ENCODE measurements at regions not wholly inside any gene's neighbourhood (a gene's known extent, or its start where the extent isn't known, plus 50 kb on each side); places are given as distances from the start of the nearest gene placed in this dataset.

GRCh38 chr13:111008351-111008750, 93.5 kb upstream of the ANKRD10 start:
- DNase-seq (ENCODE audit: low read depth), result no peak
- TF ChIP-seq CTCF (conservative IDR thresholded peaks at IDR 0.05; ENCODE audit: control insufficient read depth, insufficient read depth, low read depth, low read length), result no peak
- no peak overlapping the region for H3K4me3 ChIP-seq (ENCODE audit: control insufficient read depth, low read depth, low read length)

DNA sequence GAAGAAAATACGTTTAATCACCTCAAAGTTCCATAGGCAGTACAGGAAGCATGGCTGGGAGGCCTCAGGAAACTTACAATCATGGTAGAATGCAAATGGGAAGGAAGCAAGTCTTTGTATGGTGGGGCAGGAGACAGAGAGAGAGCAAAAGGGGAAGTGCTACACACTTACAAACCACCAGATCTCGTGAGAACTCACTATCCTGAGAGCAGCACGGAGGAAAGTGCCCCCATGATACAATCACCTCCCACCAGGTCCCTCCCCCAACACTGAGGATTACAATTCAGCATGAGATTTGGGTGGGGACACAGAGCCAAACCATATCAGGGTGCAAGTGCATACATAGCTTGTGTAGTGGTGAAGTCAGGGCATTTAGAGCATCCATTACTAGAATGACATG, 92.3 kb upstream of the ANKRD10 start:
- no peak for TF ChIP-seq CTCF (conservative IDR thresholded peaks at IDR 0.05; ENCODE audit: control insufficient read depth, insufficient read depth, low read depth, low read length)
- DNase-seq (ENCODE audit: low read depth), result no peak
- no peak overlapping the region for H3K4me3 ChIP-seq (ENCODE audit: control insufficient read depth, low read depth, low read length)

GRCh38 chr13:111006506-111007031, 91.7 kb upstream of the ANKRD10 start:
- peak; percentile 88 for DNase-seq (ENCODE audit: low read depth)
- no peak for TF ChIP-seq CTCF (conservative IDR thresholded peaks at IDR 0.05; ENCODE audit: control insufficient read depth, insufficient read depth, low read depth, low read length)
- no peak overlapping the region for H3K4me3 ChIP-seq (ENCODE audit: control insufficient read depth, low read depth, low read length)

GRCh38 chr13:111005808-111006505, 91.1 kb upstream of the ANKRD10 start:
- H3K4me3 ChIP-seq (ENCODE audit: control insufficient read depth, low read depth, low read length), result no peak overlapping the region
- peak; percentile 45 for DNase-seq (ENCODE audit: low read depth)
- TF ChIP-seq CTCF (conservative IDR thresholded peaks at IDR 0.05; ENCODE audit: control insufficient read depth, insufficient read depth, low read depth, low read length), result no peak

DNA sequence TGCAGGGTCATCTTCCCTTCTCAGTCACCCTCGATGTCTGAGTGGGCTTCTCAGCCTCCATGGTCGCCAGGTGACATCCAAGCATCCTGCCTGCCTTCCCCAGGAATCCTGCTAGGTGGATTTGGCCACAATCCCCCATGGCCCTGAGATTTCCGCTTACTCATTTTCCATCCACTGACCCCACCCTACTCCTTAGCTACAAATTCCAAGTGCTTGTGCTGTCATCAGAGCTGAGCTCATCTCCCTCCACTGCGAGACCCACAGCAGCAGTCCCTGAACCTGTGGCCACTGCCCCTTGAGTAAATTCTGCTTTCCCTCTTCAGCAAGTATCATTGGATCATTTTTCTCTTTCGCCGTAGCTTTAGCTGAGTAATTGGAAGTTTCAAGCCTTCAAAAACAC, 90.5 kb upstream of the ANKRD10 start:
- TF ChIP-seq CTCF (conservative IDR thresholded peaks at IDR 0.05; ENCODE audit: control insufficient read depth, insufficient read depth, low read depth, low read length), result no peak
- H3K4me3 ChIP-seq (ENCODE audit: control insufficient read depth, low read depth, low read length), result no peak overlapping the region
- peak; percentile 68 for DNase-seq (ENCODE audit: low read depth)

DNA sequence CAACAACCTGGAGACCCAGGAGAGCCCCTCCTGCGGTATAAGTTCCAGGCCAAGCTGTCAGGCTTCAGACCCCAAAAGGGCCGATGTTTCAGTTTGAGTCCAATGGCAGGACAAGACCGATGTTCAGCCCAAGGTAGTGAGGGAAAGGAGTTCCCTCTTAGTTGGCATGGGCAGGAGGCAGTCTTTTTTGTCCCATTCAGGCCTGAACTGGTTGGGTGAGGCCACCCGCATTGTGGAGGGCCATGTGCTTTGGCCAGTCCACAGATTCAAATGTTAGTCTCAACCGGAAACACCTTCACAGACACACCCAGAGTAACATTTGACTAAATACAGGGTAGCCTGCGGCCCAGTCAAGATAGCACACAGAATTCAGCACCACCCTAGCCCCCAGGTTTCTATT, 89.6 kb upstream of the ANKRD10 start:
- TF ChIP-seq CTCF (conservative IDR thresholded peaks at IDR 0.05; ENCODE audit: control insufficient read depth, insufficient read depth, low read depth, low read length), result no peak
- no peak overlapping the region for H3K4me3 ChIP-seq (ENCODE audit: control insufficient read depth, low read depth, low read length)
- DNase-seq (ENCODE audit: low read depth), result no peak

Measured in fibroblast of mammary gland (primary cell).